Cerebellar cortex (tissue), 1 donor: ENCODE measurements at regions not wholly inside any gene's neighbourhood (a gene's known extent, or its start where the extent isn't known, plus 50 kb on each side); places are given as distances from the start of the nearest gene placed in this dataset.
A peak's percentile ranks its signal among the peaks of the same experiment; 100 is the strongest.

ENCODE experiments used
- DNase-seq: peaks from one replicate; pipeline ENCODE4 v3.0.0-alpha.2; 2015; ENCODE audit warnings: low spot score

- DNase-seq: no peak
These were observed 363.8 kb upstream of the USP15 start for GRCh38 chr12:61896436-61896835.

GRCh38 chr12:61902403-61902802 is 357.8 kb upstream of the USP15 start:
- no peak for DNase-seq

- no peak for DNase-seq
These were observed 349.1 kb upstream of the USP15 start for GRCh38 chr12:61911113-61911512.

GRCh38 chr12:61915420-61915819 is 344.8 kb upstream of the USP15 start:
- DNase-seq: no peak

- DNase-seq: no peak
These were observed 343.4 kb upstream of the USP15 start for GRCh38 chr12:61916831-61917230.

- DNase-seq: no peak
These were observed 340.5 kb upstream of the USP15 start for GRCh38 chr12:61919686-61920085.

GRCh38 chr12:61920230-61920629 is 340.0 kb upstream of the USP15 start:
- no peak for DNase-seq

- no peak for DNase-seq
These were observed 337.1 kb upstream of the USP15 start for GRCh38 chr12:61923152-61923551.

- no peak for DNase-seq
These were observed 325.6 kb upstream of the USP15 start for GRCh38 chr12:61934564-61934963.

- no peak for DNase-seq
These were observed 320.2 kb upstream of the USP15 start for GRCh38 chr12:61939977-61940376.

GRCh38 chr12:61956545-61956944 is 303.7 kb upstream of the USP15 start:
- DNase-seq: no peak

- DNase-seq: no peak
These were observed 285.7 kb upstream of the USP15 start for GRCh38 chr12:61974461-61974860.

- no peak for DNase-seq
These were observed 274.4 kb upstream of the USP15 start for GRCh38 chr12:61985830-61986229.

- DNase-seq: no peak
These were observed 273.0 kb upstream of the USP15 start for GRCh38 chr12:61987173-61987572.

- DNase-seq: no peak
These were observed 268.5 kb upstream of the USP15 start for GRCh38 chr12:61991661-61992060.

GRCh38 chr12:61993734-61994345 is 266.4 kb upstream of the USP15 start:
- DNase-seq: peak; percentile 20

GRCh38 chr12:61996717-61997116 is 263.5 kb upstream of the USP15 start:
- DNase-seq: no peak

- DNase-seq: no peak
These were observed 261.4 kb upstream of the USP15 start for GRCh38 chr12:61998791-61999190.

GRCh38 chr12:61999311-61999710 is 260.9 kb upstream of the USP15 start:
- DNase-seq: no peak

GRCh38 chr12:62001424-62001823 is 258.8 kb upstream of the USP15 start:
- DNase-seq: no peak

GRCh38 chr12:62003226-62003625 is 257.0 kb upstream of the USP15 start:
- DNase-seq: no peak

- no peak for DNase-seq
These were observed 256.5 kb upstream of the USP15 start for GRCh38 chr12:62003701-62004100.

GRCh38 chr12:62005615-62006014 is 254.6 kb upstream of the USP15 start:
- DNase-seq: no peak

GRCh38 chr12:62006076-62006732 is 254.0 kb upstream of the USP15 start:
- peak; percentile 19 for DNase-seq
